NCI-H1105 (cell line): ENCODE measurements at regions not wholly inside any gene's neighbourhood (a gene's known extent, or its start where the extent isn't known, plus 50 kb on each side); places are given as distances from the start of the nearest gene placed in this dataset.

Experiments used
- DNase-seq: peaks from one replicate; lab custom pipeline; 2025; lab: John Stamatoyannopoulos, UW

DNA sequence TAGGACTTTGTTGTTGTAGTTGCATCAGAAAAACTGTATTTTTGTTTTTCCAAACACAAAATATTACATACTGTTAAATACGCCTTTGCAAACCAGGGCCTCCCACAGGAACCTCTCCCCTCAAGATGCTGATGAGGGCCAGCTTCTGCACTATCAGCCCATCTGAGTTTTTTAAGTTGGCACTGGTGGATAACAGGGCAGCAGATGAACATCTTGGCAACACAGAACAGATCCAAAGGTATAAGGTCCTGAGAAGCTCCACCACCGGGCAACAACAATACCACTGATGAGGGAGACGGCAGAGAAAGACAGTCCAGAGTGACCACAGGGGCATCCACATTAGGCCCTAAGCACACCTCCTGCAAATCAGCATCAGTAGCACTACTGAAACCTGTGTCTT is 177.7 kb downstream of the DLL1 start:
- no peak for DNase-seq

DNA sequence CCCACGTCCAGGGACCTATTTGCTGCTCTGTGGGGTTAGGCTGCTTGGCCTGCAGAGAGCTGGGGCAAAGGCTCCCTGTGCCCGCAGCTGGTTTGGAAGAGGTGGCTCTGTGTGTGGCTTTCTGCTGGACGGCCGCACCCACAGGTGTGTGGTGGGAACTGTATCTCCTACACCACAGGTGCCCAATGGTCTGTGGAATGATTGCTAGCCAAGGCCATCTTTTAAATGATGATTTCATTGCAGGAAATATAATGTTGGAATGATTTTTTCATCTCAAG is 178.4 kb downstream of the DLL1 start:
- no peak for DNase-seq

DNA sequence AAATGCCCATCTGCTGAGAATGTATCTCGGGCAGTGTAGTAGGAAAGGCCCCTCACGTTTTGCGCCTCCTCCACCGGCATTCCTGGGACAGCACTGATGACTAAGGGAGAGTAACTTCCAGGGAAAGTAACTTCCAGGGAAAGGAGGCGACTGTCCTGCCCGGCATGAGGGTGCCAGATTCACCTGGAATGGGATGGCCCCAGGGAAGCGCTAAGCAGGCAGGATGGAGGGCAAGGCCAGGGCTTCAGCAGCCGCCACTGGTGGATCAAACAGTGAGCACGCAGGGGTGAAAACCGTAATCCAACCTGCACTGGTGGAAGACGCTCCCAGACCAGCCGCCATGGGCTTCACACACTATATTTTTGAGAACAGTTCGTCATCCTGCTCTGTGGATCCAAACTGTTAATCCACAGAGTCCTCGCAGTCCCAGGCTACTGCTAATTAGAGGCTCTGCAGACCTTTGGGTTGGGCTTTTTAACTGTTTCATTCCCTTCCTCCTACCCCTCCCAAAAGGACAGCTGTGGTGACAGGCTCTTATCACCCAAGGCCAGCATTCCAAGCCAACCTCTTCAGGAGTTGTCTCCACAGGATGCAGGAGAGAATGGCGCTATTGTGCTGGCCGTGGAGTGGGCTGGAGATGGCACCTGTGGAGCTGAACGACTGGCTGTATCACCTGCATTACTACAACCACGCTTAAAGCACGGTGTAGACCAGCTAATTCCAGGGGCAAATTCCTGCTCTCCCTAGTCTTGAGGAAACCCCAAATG is 178.9 kb downstream of the DLL1 start:
- DNase-seq: no peak

DNA sequence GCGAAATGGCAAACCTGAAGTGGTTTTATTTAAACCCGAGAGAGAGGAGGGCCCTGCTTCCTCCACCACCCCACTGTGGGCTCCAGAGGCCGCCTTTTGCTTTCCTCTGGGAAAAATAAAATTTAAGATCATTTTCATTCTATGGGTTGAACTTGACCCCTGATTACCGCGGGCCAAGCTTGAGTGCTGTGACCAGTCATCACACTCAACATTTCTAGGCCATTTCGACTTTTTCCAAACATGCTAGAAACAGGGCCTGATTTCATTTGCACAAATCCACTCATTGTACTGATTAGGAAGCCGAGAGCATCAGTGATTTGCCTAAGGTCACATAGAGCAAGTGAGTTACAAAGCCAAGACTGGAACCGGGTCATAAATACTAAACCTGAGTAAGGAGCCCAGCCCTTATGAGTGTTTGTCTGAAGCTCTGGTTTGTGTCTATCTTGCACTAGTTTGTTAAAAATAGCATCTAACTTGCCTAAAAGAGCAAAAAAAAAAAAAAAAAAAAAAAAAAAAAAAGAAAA is 179.7 kb downstream of the DLL1 start:
- no peak for DNase-seq

DNA sequence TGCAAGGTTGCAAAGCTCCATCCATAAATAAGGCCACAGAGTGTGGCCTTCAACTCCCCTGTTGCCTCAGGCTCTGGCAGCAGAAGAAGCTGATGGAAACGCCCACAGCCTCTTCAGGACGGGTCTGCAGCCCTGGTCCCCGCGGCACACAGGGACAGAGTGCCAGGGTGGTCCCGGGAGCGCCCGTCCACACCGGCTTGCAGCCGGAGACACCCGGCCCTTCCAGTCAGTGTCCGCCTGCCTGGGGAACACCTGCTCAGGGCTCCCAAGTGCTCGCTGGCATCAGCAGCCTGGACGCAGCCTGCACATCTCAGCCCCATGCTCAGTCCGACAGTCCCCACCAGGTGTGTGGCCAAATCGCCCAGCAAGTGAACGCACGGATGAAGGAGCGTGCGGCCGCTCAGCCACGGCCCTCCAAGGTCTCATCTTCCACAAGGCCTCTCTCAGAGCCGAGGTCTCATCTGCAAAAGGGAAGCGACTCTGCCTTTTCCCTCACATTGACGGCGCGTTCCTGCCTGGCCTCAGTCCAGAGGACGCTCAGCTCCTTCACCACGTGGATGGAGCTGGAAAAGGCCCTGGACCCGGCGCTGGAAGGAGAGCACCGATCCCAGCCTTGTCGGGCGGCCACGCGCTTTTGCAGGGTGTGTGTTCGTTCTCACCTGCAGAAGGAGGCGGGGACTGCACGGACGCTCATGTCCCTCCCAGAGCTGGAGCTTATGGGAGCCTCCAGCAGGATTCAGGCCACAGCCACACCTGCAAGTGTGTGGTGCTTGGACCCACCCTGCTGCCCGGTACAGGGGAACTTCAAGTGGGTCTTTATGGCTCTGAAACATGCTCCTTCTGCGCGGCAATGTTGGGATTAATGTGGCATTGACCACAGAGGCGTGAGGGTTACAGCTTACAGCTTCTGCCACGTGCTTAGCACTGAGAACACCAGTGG is 180.4 kb downstream of the DLL1 start:
- no peak for DNase-seq

DNA sequence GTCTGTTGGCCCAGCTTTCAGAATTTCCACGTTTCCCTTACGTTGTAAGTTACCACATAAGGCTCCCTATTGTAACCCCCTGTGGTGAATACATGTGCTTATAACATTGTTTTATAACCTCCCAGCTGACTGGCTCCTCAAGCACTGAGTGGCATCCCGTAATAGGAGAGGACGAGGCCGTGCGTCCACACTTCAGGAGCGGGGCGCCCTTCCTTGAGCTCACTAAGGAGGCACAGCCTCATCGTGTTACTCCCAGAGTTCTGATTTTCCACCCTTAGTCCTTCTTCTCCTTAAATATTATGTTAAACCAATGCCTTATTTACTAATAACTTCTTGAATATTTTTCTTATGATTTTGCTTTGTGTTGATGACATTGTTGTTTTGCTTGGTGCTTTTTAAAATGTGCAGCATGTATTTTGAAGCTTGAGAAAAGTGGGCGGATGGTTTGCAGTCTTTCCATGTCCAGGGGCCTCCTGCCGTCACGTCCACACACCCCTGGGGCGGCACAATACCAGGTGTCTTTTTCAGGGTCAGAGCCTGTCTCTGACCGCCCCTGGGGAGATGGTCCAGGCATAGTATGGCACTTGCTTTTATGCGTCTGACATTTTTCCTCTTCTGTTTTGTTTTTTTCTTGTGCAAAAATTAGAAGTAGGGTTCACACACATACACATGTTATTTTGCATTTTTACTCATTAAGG is 181.8 kb downstream of the DLL1 start:
- no peak for DNase-seq

DNA sequence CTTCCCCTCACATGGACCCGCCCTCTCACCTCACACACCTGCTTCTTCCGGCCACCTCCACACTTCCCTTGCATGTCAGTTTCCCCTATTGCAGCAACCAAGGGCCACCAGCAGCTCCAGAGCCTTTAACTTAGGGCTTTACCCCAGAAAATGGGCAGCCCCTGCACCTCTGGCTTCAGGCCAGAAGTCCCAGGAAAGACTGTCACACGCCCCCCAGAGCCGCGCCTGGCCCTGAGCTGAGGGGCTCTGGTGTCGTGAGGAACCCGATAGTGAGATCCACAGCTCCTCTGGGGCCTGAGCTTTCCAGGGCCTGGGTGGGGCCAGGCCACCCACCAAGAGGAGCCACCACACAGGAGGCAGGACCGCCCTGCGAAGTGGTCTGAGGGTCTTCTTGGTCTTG is 182.4 kb downstream of the DLL1 start:
- DNase-seq: no peak

DNA sequence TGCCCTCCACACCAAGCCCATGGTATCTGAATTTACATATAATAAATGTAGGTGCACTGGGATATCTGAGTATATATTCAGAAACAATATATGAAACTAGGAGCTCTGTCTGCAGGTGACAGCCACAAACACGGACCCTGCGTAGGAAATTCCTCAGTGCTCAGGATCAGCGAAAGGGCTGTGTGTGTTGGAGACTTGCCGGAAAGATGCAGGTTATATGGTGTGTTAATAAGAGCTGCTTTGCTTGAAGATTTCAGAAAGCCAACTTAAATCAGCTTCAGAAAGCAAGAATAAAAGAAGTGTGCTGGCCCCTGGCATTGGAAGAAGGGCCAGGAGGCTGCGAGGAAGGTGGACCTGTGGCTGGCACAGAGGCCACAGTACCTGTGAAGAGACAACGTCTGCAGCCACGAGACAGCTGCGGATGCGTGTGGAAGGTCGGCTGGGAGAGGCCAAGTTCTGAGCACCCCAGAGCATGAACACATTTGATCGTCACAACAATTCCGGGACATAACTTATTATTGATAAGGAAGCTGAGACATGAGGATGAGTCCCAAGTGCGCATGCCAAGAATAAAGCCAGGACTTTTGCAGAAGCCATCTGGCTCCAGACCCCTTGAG is 183.2 kb downstream of the DLL1 start:
- no peak for DNase-seq

DNA sequence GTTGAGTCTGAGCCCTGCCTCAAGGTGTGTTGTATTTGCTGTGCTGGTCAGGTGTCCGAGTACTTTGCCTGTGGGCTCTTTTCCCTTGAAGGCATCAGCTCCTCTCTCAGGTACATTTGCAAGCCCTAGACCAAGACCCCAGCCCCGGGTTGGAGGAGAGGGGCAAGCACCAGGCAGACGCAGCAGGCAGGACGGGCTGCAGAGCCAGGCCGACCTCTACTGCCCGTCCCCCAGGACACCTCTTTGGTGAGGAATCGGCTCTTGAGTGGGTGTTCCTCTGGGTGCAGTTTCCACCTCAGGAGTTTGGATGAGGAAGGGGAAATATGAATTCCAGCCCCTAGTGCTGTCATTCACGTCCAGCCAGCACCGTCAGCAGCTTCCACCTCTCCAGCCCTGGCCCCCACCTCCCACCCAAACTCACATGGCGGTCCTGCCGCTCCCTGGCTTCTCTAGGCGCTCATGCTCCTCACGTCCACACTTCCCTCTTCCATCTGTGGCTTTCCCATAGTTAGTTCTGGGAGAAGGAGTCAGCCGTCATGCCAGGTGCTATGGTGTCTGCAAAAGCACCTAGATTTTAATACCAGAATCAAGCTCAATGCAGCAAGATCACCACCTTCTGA is 183.9 kb downstream of the DLL1 start:
- DNase-seq: no peak

DNA sequence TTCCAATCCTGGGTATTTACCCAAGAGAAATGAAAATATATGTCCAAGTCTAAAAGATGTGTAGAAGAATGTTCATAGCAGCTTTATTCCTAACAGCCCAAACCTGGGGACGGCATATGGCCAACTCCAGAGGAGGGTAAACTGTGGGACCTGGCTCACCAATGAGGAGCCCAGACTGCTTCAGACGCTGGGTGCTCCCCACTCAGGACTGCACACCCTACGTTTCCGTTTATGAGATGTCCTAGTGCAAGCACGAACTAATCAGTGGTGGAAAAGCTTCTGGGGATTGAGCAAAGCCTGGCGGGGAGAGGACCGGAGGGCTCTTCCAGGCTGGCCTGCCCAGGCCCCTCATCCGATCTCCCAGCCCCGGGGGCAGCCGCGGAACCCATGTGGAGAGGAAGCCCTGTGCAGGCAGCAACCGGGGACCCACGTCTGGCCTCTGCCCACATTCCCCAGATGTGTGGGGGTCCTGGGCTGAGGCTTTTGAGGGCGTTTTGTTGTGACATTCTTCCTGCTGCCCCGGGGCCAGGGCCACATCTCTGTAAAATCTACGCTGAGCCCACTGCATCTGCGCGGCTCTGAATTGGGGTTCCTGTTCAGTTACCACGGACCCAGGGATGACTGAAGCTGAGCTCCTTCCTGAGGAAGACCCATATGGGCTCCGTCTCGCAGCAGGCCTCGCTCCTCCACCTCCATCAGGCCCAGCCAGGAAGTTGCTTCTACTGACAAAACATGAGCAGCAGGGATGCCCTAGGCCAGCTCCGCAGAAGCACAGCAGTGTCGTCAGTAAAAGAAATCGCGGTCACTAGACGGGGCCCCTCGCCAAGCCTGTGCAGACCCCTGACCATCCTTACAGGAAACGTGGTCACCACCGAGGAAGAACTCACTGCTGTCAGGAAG is 188.0 kb downstream of the DLL1 start:
- DNase-seq: no peak

DNA sequence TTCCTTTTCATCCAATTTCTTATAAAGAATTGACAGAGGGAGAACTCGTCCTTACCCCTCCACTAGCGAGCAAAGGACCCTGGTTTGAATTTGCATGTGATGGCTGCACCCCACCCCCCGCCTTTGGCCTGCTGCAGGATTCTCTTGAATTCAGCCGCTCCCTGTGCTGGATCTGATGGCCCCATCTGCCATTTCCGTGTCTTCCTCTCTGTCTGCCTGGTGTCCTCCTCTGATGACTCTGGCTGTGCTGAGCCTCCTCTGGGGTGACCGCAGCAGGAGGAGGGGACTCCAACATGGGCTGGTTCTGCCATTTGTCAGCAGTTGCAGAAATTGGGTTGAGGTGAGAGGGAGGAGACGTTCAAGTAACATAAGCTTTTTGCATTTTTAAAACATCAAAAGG is 188.8 kb downstream of the DLL1 start:
- DNase-seq: no peak

DNA sequence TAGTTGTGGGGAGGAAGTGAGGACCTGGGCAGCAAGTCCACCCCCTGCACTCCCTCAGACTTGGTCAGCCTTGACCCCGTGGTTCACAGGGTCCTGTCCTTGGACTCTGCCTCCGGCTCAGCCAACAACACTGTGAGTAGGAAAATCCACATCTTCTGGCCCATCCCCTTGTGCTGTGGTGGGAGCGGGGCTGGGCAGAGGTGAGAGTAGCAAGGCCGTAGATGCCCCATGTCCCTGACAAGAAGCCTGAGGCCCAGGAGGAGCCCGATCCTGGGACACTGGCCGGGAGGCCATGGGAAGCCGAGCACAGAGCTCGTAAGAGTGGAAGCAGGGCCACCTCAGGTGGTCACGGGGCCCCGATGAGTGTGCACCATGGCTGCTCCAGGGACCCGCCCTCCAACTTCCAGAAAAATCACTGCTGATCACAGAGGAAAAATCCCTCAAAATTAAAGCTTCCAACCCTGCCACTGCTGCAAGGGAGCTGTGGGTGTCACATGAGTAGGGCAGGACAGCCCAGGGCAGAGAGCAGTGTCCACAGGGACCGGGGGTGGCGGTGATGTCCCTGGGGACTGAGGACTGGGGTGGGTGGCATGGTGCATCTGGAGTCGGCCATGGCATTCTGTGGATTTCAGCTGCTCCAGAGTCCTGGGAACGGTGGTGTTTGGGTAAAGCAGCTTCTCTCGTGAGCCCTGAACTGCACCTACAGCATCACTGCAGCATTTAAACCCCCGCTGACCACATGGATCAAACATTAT is 189.4 kb downstream of the DLL1 start:
- no peak for DNase-seq

DNA sequence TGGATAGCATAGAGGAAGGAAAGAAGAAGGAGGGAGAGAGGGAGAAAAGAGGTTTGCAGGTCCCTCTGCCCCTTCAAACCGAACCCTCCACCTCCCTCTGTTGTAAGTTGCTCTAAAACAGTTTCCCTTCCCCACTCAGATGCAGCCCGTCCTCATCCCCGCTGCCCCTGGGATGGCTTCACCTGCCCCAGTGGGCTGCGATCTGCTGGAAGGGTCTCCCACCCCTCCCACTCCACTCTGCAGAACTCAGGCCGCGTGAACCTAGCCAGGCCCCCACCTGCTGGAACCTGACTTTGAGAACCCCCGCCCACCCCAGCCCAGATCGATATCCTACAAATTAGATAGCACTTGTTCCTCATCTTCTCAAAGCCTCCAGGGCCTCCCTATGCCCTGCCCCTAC is 190.8 kb downstream of the DLL1 start:
- DNase-seq: no peak

DNA sequence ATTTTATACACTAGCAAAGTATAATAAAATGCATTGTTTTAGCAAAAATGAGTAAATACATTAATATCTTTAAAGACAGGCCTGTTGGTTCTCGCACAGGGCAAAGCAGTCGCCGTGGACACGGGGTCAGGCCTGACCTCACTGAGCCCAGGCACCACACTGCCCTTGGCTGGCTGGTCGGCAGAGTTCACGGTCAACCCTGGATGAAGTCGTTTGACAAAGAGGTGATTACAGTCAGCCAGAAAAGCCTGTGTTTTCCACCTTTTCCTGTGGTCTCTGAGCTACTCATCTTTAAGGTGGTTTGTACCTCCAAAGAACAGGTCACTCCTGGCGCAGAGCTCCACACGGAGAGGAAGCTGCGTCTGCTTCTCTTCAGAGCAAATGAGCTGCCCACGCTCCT is 191.5 kb downstream of the DLL1 start:
- DNase-seq: no peak

DNA sequence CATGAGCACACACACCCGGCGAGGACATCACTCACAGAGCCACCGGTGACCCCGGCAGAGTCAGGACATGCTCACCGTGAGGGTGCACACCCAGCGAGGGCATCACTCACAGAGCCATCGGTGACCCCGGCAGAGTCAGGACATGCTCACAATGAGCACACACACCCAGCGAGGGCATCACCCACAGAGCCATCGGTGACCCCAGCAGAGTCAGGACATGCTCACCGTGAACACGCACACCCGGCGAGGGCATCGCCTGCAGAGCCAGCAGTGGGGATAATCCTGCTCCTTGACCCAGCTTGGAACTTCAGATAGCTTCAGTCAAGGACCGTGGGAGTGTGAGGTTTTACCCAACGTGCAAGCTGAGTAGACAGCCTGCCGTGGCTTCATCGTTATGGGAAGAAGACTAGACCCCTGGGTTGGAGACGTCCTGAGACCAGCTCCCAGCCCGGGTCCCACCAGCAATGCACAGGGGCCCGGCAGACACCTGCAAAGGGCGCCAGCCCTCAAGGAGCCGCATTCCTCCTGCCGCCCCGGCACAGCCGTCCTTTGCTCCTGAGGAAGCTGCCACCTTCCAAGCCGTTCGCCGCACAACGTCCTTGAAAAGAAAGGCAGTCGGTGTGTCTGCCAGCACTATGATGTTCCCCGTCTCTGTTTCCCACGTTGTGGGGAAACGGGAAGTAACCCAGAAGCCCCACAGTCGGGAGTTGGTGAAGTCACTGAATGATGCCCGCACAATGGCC is 192.3 kb downstream of the DLL1 start:
- no peak for DNase-seq

DNA sequence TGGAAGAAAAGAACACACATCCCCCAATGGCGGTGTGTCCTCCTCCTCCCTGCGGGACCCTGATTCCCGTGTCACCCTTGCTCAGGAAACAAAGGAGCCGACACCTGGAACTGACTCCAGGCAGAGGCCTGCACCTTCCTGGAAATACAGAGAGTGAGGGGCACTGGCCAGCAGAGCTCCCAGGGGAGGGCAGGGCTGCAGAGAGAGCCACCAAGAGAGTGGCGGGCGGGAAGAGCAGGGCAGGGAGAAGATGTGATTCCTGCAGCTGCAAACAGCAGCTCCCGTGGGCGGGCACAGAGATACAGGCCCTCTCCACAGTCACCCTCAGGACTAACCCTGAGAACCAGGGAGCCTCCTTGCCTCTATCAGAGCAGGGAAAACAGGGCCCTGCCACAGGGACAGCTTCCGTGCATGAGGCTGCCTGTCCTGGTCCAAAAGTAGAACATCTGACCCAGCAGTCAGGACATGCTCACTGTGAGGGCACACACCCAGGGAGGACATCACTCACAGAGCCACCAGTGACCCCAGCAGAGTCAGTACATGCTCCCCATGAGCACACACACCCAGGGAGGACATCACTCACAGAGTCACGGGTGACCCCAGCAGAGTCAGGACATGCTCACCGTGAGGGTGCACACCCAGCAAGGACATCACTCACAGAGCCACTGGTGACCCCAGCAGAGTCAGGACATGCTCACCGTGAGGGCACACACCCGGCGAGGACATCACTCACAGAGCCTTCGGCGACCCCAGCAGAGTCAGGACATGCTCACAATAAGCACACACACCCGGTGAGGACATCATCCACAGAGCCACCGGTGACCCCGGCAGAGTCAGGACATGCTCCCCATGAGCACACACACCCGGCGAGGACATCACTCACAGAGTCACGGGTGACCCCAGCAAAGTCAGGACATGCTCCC is 193.1 kb downstream of the DLL1 start:
- DNase-seq: no peak

DNA sequence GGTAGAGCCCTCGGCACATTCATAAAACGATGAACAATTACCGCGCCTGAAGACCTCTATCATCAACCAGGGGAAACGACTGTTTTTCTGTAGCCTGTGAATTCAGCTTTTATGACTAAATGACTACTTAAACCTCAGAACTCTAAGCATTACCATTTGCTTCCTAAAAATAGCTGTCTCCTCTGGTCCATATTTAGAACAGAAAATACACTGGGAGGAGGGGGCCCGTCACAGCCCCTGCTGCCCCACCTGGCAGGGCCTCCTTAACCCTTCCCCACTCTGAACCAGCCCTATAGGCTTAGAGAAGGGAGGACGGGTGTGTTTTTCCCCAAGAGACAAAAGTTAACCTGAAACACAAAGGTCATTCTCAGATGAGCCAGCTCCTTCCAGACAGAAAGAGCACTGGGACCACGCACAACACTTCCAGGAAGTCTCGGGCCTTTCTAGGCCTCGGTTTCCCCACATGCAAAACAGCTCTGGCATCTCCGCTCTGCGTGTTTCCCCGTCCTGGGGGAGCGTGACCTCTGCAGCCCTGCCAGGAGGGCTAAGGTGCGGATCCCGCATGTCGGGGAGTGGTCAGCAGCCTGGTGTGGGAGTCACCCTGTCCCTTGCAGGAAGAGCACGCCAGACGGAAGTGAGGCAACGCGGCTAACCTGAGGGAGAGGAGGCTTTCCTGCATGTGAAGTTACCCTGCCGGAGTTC is 193.9 kb downstream of the DLL1 start:
- DNase-seq: no peak
